ENCODE measurements at regions not wholly inside any gene's neighbourhood (a gene's known extent, or its start where the extent isn't known, plus 50 kb on each side); places are given as distances from the start of the nearest gene placed in this dataset.

GRCh38 chr4:96262057-96262456 lies 422.2 kb downstream of the PDHA2 start:
- in situ Hi-C loops (cut with HindIII; ENCODE audit: low sequenced_read_pairs), result no loop called here
- DNase-seq (ENCODE audit: low spot score), result no peak

- DNase-seq (ENCODE audit: low spot score), result no peak
- in situ Hi-C loops (cut with HindIII; ENCODE audit: low sequenced_read_pairs), result no loop called here
Observed at GRCh38 chr4:96263291-96263690, 423.4 kb downstream of the PDHA2 start.

GRCh38 chr4:96264941-96265463 lies 425.1 kb downstream of the PDHA2 start:
- in situ Hi-C loops (cut with HindIII; ENCODE audit: low sequenced_read_pairs), result no loop called here
- DNase-seq (ENCODE audit: low spot score), result no peak

- in situ Hi-C loops (cut with HindIII; ENCODE audit: low sequenced_read_pairs), result no loop called here
- peak; percentile 67 for DNase-seq (ENCODE audit: low spot score)
Observed at GRCh38 chr4:96293806-96294205, 453.9 kb downstream of the PDHA2 start.

- DNase-seq (ENCODE audit: low spot score), result peak; percentile 33
- in situ Hi-C loops (cut with HindIII; ENCODE audit: low sequenced_read_pairs), result no loop called here
Observed at GRCh38 chr4:96295143-96295741, 455.3 kb downstream of the PDHA2 start.

- in situ Hi-C loops (cut with HindIII; ENCODE audit: low sequenced_read_pairs), result no loop called here
- no peak for DNase-seq (ENCODE audit: low spot score)
Observed at GRCh38 chr4:96301715-96302114, 461.8 kb downstream of the PDHA2 start.

- in situ Hi-C loops (cut with HindIII; ENCODE audit: low sequenced_read_pairs), result no loop called here
- DNase-seq (ENCODE audit: low spot score), result no peak
Observed at GRCh38 chr4:96305030-96305429, 465.1 kb downstream of the PDHA2 start.

GRCh38 chr4:96312046-96312685 lies 472.3 kb downstream of the PDHA2 start:
- in situ Hi-C loops (cut with HindIII; ENCODE audit: low sequenced_read_pairs), result no loop called here
- DNase-seq (ENCODE audit: low spot score), result peak; percentile 61

- in situ Hi-C loops (cut with HindIII; ENCODE audit: low sequenced_read_pairs), result no loop called here
Observed at GRCh38 chr4:96315815-96316214, 475.9 kb downstream of the PDHA2 start.

GRCh38 chr4:96316776-96317175 lies 476.9 kb downstream of the PDHA2 start:
- no peak for DNase-seq (ENCODE audit: low spot score)
- in situ Hi-C loops (cut with HindIII; ENCODE audit: low sequenced_read_pairs), result no loop called here

More at GRCh38 chr4:96315815-96316214, 475.9 kb downstream of the PDHA2 start:
- DNase-seq (ENCODE audit: low spot score), result peak; percentile 3

GRCh38 chr4:96317891-96318290 lies 478.0 kb downstream of the PDHA2 start:
- in situ Hi-C loops (cut with HindIII; ENCODE audit: low sequenced_read_pairs), result no loop called here
- no peak for DNase-seq (ENCODE audit: low spot score)

- DNase-seq (ENCODE audit: low spot score), result no peak
Observed at GRCh38 chr4:96326846-96327245, 487.0 kb downstream of the PDHA2 start.

GRCh38 chr4:96342196-96342595 lies 502.3 kb downstream of the PDHA2 start:
- in situ Hi-C loops (cut with HindIII; ENCODE audit: low sequenced_read_pairs), result no loop called here
- no peak for DNase-seq (ENCODE audit: low spot score)

More at GRCh38 chr4:96326846-96327245, 487.0 kb downstream of the PDHA2 start:
- in situ Hi-C loops (cut with HindIII; ENCODE audit: low sequenced_read_pairs), result no loop called here

GRCh38 chr4:96342790-96343455 lies 503.0 kb downstream of the PDHA2 start:
- in situ Hi-C loops (cut with HindIII; ENCODE audit: low sequenced_read_pairs), result no loop called here
- DNase-seq (ENCODE audit: low spot score), result no peak

- in situ Hi-C loops (cut with HindIII; ENCODE audit: low sequenced_read_pairs), result no loop called here
- no peak for DNase-seq (ENCODE audit: low spot score)
Observed at GRCh38 chr4:96343836-96344235, 503.9 kb downstream of the PDHA2 start.

GRCh38 chr4:96347582-96347981 lies 507.7 kb downstream of the PDHA2 start:
- in situ Hi-C loops (cut with HindIII; ENCODE audit: low sequenced_read_pairs), result no loop called here
- DNase-seq (ENCODE audit: low spot score), result no peak

GRCh38 chr4:96352051-96352517 lies 512.2 kb downstream of the PDHA2 start:
- in situ Hi-C loops (cut with HindIII; ENCODE audit: low sequenced_read_pairs), result no loop called here
- DNase-seq (ENCODE audit: low spot score), result no peak

- DNase-seq (ENCODE audit: low spot score), result peak; percentile 10
- in situ Hi-C loops (cut with HindIII; ENCODE audit: low sequenced_read_pairs), result no loop called here
Observed at GRCh38 chr4:96354036-96354712, 514.3 kb downstream of the PDHA2 start.

GRCh38 chr4:96355414-96355813 lies 515.5 kb downstream of the PDHA2 start:
- in situ Hi-C loops (cut with HindIII; ENCODE audit: low sequenced_read_pairs), result no loop called here
- no peak for DNase-seq (ENCODE audit: low spot score)
